HG03469 (cell line): ENCODE measurements at regions not wholly inside any gene's neighbourhood (a gene's known extent, or its start where the extent isn't known, plus 50 kb on each side); places are given as distances from the start of the nearest gene placed in this dataset.

Source experiments
- ATAC-seq: cut with Tn5 transposase; IDR thresholded peaks from one replicate; pipeline ENCODE4 v1.9.1; 2021; ENCODE audit warnings: mild to moderate bottlenecking, moderate library complexity, moderate number of reproducible peaks; ENCODE audit not compliant: unreplicated experiment

GRCh38 chr21:22250355-22250754, 1252.1 kb downstream of the NCAM2 start:
- ATAC-seq = no peak

DNA sequence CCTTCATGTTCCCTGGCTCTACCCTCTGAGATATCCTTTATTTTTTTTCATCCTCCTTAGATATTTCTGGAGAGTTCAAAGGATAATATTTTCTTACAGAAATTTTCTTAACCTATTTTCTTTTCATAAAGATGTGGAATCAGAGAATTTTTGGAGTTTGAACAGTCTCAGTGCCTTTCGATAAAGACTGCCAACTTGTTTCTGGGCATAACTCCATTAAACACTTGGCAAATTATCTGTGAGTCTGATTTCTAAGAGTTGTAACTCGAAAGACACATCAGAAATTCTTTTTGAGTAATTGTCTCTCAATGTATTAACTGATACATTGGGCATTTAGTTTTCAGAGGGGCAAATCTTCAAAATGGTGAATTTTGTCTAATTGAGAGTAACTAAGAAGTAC, 1255.6 kb downstream of the NCAM2 start:
- no peak for ATAC-seq

- ATAC-seq = no peak
These were observed 1260.6 kb downstream of the NCAM2 start for GRCh38 chr21:22258821-22259220.

DNA sequence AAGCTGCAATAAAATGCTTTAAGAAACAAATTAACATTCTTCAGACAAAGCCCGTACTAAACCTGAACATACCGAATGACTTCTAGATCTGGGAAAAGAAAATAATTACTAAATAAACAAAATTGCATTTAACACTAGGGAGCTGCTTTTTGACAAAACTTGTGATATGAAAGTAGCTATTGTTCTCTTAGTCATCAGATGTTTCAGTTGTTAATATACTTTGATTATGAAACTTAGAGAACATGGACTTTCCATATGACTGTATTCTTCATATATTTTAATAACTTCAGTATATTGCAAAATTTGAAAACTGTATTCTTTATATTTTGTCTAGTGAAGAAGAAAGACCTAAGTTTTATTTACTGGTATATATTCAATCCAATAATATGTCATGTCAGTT, 1262.1 kb downstream of the NCAM2 start:
- ATAC-seq = no peak

DNA sequence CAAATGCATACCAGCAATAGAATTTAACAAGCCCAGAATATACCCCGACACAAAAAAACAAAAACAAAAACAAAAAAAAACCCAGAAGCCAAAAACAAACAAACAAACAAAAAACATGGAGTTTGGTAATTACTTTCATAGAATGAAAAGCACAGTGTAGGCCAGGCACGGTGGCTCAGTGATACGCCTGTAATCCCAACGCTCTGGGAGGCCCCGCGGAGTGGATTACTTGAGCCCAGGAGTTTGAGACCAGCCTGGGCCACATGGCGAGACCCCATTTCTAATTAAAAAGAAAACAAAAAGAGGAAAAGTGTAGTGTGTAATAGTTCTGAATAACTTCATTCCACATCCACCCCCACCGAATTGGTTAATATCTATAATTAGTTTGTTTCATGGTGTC, 1265.7 kb downstream of the NCAM2 start:
- no peak for ATAC-seq

DNA sequence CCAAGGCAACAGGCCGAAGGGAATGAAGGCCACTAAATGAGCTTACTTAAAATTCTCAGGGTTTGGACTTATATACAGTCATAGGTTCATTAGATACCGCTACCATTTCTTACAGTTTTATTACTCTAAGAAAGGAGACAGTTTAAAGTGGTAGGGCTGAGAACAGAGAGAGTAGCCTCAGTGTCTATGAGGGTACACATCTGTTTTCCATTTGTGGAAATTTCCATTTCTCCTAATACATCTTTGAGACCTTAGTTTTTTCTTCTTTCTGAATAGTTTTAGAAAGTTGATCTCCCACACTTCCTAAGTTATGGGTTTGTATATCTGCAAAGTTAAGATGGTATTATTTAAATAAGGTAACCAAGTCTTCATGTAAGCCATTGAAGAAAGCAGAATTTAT, 1279.1 kb downstream of the NCAM2 start:
- ATAC-seq = no peak

DNA sequence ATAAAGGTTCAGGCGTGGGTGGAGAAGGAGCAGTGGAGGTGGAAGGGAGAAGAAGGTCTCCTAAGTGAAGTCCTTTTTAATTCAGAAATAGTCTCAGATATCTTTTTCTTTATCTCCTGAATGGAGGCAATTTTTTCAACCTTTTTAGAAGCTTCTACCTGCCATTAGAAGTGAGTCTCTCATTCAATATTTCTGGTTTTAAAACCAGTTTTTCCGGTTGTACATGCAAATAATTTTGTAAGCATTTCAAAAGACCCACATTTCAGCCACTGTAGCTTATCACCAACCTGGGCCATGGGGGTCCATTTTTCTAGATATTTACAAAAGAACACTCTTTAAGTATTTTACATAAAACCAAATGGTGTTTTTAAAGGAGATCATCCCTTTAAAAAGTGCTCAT, 1280.2 kb downstream of the NCAM2 start:
- ATAC-seq = no peak

DNA sequence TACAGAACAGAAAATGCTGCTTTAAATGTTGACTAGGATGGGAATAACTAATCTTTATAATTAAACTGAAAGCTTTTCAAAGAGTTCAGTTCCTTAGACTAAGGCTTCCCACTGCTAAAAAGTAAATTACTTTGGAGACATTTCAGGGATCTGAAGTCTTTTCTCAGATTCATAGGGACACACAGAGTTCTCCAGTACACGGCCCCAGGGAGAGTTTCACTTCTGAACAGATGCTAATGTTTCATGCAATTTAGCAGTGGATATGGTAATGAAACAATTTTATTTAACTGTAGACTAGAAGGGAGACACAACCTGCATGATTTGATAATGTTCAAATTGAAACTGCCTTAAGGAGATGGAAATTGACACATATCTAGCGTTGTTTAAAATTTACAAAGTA, 1282.6 kb downstream of the NCAM2 start:
- no peak for ATAC-seq

DNA sequence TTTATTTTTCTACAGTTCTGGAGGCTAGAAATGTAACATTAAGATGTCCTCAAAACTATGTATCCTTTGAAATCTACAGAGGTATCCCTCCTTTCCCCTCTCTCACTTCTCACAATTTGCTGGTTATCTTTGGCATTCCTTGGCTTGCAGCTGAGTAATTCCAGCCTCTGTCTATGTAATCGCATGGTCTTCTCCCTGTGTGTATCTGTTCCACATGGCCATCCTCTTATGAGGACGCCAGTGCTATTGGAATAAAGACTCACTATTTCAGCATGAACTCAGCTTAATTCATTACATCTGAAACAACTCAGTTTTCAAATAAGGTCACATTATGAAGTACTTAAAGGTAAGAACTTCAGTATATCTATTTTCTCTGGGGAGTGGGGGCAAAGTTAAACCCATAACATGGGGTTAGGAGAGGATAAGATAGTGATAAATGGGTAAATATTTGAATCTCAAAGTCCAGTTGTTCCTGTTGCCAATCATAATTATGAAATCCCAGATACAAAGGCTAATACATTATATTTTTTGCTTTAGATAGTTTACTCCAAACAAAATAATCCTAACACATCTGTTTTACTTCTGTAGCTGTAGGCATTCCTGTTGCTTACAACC, 1290.8 kb downstream of the NCAM2 start:
- no peak for ATAC-seq

DNA sequence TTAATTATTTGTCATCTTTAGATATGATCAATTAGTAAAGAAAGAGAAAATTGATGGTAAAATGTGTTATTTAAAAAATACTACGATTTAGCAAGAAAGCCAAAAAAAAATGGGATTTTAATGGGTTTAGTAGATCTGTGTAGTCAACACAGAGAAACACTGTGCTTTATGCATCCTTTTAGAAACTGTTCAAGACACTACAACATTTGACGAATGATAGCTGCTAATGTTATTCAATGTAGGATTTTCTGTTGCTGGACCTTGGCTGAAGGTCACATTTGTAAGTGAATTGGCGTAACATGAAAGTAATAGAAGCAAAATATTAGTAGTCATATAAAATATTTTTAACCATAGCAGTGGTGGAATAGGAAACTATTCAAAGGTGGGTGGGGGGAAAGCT, 1293.9 kb downstream of the NCAM2 start:
- no peak for ATAC-seq

GRCh38 chr21:22297575-22297974, 1299.4 kb downstream of the NCAM2 start:
- no peak for ATAC-seq

DNA sequence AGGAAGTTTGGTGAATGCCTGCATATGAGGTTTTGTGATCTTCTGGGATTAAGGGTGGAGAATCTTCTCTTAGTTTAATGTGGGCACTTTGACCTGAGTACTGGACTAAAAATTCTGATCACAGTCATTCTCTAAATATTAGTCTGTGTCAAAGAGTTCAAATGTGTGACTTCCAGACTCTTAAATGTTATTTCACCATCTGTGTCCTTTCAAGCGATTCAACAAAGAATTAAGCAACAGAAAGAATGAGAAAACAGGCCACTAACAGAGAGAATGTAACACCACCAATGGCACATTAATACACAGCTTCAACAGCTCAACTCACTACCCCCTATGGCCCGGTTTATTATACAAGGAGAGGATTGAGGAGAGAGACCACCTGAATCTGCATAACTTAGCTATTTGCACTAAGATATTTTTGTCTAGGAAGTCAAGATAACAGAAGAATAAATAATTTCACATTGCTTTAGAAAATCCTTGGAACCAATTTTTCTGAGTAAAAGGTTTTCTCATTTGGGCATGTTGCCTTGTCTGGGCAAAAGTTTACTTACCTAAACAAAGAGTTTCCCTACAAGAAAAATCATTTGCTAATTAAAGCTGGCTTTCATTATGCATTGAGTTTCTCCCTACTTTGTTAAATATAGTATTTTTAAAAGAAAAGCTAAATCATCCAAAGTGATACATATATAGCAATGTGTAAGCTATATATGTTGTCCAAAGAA, 1313.7 kb downstream of the NCAM2 start:
- no peak for ATAC-seq

DNA sequence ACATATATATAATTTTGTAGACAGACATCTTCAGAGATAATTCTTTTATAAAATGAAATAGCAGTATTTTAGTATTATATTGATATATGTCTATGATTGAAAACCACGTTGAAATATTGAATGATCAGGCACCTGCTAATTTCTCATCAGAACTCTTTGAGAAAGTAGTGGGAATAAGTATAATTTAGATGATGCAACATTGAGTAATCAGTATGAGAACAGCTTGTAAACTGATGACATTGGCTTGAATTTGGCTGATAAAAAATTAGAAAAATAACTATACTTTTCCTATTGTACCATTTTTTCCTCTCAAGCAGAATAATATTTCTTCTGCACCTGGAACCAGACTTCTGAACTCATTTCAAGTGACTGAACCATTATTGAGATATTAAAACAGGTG, 1316.8 kb downstream of the NCAM2 start:
- ATAC-seq = no peak

- ATAC-seq = no peak
These were observed 1321.2 kb downstream of the NCAM2 start for GRCh38 chr21:22319435-22319834.

DNA sequence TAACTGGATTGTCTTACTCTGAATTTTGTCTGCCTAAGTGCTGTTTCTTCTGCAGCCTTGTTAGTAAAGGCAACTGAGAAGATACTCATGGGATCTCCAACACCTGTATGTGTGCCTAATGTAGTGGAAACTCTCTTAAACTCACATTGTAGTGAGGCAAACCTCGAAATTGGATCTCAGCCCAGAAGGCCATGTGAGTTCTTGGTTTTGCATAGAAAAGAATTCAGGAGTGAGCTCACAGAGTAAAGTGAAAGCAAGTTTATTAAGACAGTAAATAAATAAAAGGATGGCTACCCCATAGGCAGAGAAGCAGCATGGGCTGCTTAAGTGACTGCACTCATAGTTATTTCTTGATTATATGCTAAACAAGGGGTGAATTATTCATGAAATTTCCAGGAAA, 1344.7 kb downstream of the NCAM2 start:
- no peak for ATAC-seq

- no peak for ATAC-seq
These were observed 1345.1 kb downstream of the NCAM2 start for GRCh38 chr21:22343303-22343702.

DNA sequence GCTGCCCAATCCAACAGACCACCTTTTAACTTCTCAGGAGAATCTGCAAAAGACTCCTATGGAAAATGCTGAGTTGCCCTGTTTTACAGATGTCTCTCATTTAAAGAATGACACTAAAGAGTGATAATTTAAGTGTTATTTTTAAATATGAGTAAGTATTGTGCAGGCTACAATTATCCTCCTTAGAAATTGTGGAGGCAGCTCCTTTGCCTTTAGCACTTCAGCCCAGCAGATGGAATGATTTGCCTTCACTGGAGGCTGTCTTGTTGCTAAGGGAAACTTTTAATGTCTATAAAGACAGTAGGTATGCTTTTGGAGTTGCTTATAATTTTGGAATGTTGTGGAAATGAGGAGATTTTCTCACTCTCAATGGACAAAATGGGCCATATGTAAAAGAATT, 1345.5 kb downstream of the NCAM2 start:
- no peak for ATAC-seq

GRCh38 chr21:22345624-22346023, 1347.4 kb downstream of the NCAM2 start:
- no peak for ATAC-seq

GRCh38 chr21:22346576-22346975, 1348.4 kb downstream of the NCAM2 start:
- ATAC-seq = no peak

DNA sequence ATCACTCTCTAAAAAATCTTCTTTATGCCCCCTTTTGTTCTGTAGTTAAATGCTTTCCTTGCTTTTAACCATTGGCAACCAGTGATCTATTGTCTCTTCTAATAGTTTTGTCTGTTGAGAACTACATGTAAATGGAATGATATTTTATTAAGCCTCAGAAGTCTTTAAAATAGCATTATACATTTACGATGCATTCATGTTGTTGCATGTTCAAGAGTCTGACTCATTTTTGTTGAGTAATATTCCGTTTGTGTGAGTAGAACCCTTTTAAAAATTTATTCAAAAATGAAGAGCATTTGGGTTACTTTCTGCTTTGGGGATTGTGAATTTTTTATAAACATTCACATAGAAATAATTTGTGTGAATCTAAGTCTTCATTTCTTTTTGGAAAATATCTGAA, 1352.9 kb downstream of the NCAM2 start:
- ATAC-seq = no peak

DNA sequence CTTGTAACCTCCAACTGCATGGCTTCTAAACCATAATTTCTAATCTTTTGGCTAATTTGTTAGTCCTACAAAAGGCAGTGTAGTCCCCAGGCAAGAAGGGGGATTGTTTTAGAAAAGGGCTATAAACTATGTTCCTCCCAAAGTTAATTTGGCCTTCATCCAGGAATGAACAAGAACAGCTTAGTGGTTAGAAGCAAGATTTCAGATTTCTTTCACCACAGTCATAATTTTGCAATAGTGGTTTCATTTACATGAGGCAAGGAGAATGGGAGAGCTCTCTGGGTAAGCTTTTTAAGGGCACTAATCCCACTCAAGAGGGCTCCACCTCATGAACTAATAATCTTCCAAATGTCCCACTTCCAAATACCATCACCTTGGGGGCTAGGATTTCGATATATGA, 1353.9 kb downstream of the NCAM2 start:
- ATAC-seq = no peak

DNA sequence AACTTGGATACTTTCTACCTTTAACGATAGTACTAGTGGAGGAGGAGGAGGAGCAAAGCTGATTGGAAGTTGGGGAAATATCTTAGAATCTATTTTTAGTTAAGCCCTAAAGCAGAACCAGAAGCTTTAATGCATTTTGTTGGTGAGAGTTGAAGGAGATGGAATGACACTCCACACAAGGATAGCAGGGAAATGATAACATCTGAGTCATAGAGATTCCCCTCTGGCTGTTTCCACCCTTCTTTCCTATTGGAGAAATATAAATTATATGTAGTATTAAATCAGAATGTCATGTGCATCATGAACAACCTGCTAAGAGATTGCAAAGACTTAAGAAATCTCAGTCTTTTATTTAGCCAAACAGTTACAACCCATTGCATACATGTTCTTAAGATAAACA, 1357.7 kb downstream of the NCAM2 start:
- no peak for ATAC-seq

- ATAC-seq = no peak
These were observed 1358.5 kb downstream of the NCAM2 start for GRCh38 chr21:22356663-22357062.
